HAP-1 (cell line): ENCODE measurements at regions not wholly inside any gene's neighbourhood (a gene's known extent, or its start where the extent isn't known, plus 50 kb on each side); places are given as distances from the start of the nearest gene placed in this dataset.

Source experiments
- DNase-seq, 2 experiments: peaks; one replicate each; pipeline ENCODE4 v3.0.0-alpha.2; 2016 to 2020; ENCODE audit warnings: low spot score in 2 of 2
- H3K27me3 ChIP-seq: fragments of 250-450 bp; sonication (Bioruptor Pico); 2 replicates; pipeline ENCODE4 v1.5.1; 2020; ENCODE audit warnings: low read depth, mild to moderate bottlenecking, moderate library complexity
- H3K36me3 ChIP-seq: fragments of 250-450 bp; sonication (Bioruptor Pico); replicated peaks from 2 replicates; pipeline ENCODE4 v1.5.1; 2020; ENCODE audit warnings: mild to moderate bottlenecking
- H3K4me1 ChIP-seq: fragments of 250-450 bp; sonication (Bioruptor Pico); 2 replicates; pipeline ENCODE4 v1.5.1; 2020; ENCODE audit warnings: mild to moderate bottlenecking
- H3K4me3 ChIP-seq: fragments of 250-450 bp; sonication (Bioruptor Pico); 2 replicates; pipeline ENCODE4 v1.5.1; 2020; ENCODE audit warnings: mild to moderate bottlenecking, moderate library complexity
- H3K9me3 ChIP-seq: fragments of 250-450 bp; sonication (Bioruptor Pico); 2 replicates; pipeline ENCODE4 v1.5.1; 2020; ENCODE audit warnings: mild to moderate bottlenecking, moderate library complexity
- in situ Hi-C: fragments of 300-500 bp; cut with MboI; formaldehyde crosslinking; loops from 3 replicates; pipeline ENCODE4 v1.14.3; 2020; ENCODE audit warnings: low sequenced_read_pairs, inconsistent platforms, mixed read lengths

- Histone ChIP-seq H3K9me3 (no peaks in the 10 kb centered on the region), H3K4me1 (no peaks in the 10 kb centered on the region), H3K36me3 (no peaks in the 10 kb centered on the region), H3K27me3 (no peaks in the 10 kb centered on the region), H3K4me3 (no peak overlapping the region)
- in situ Hi-C loops, result no loop called here
- DNase-seq, result no peak
Observed at GRCh38 chr1:172903581-172904220, 147.0 kb downstream of the TNFSF18 start.

- Histone ChIP-seq H3K27me3 (no peaks in the 10 kb centered on the region), H3K4me3 (no peak overlapping the region), H3K36me3 (no peaks in the 10 kb centered on the region), H3K4me1 (no peaks in the 10 kb centered on the region), H3K9me3 (no peaks in the 10 kb centered on the region)
- in situ Hi-C loops, result no loop called here
- DNase-seq, result no peak
Observed at GRCh38 chr1:172905452-172905851, 145.3 kb downstream of the TNFSF18 start.

- H3K4me1 ChIP-seq, result no peaks in the 10 kb centered on the region
- H3K27me3 ChIP-seq, result no peaks in the 10 kb centered on the region
- no peaks in the 10 kb centered on the region for H3K9me3 ChIP-seq
- DNase-seq, result no peak
- in situ Hi-C loops, result no loop called here
- no peak overlapping the region for H3K4me3 ChIP-seq
- no peaks in the 10 kb centered on the region for H3K36me3 ChIP-seq
Observed at GRCh38 chr1:172906778-172907592, 143.8 kb downstream of the TNFSF18 start.

- Histone ChIP-seq H3K9me3 (no peaks in the 10 kb centered on the region), H3K4me1 (no peaks in the 10 kb centered on the region), H3K36me3 (no peaks in the 10 kb centered on the region), H3K4me3 (no peak overlapping the region), H3K27me3 (no peaks in the 10 kb centered on the region)
- DNase-seq, result no peak
- in situ Hi-C loops, result no loop called here
Observed at GRCh38 chr1:172907834-172908326, 142.9 kb downstream of the TNFSF18 start.

- in situ Hi-C loops, result no loop called here
- Histone ChIP-seq H3K9me3 (no peaks in the 10 kb centered on the region), H3K27me3 (no peaks in the 10 kb centered on the region), H3K4me1 (no peaks in the 10 kb centered on the region), H3K36me3 (no peaks in the 10 kb centered on the region), H3K4me3 (no peak overlapping the region)
- no peak for DNase-seq
Observed at GRCh38 chr1:172909606-172910326, 141.0 kb downstream of the TNFSF18 start.

GRCh38 chr1:172912765-172913260 is 137.9 kb downstream of the TNFSF18 start:
- H3K4me1 ChIP-seq, result no peaks in the 10 kb centered on the region

GRCh38 chr1:172914501-172915144 is 136.1 kb downstream of the TNFSF18 start:
- H3K36me3 ChIP-seq, result no peaks in the 10 kb centered on the region
- no peak overlapping the region for H3K4me3 ChIP-seq
- no peaks in the 10 kb centered on the region for H3K4me1 ChIP-seq
- no peaks in the 10 kb centered on the region for H3K27me3 ChIP-seq
- no peaks in the 10 kb centered on the region for H3K9me3 ChIP-seq
- DNase-seq, result no peak
- in situ Hi-C loops, result no loop called here

More at GRCh38 chr1:172912765-172913260, 137.9 kb downstream of the TNFSF18 start:
- no peak for DNase-seq
- Histone ChIP-seq H3K9me3 (no peaks in the 10 kb centered on the region), H3K27me3 (no peaks in the 10 kb centered on the region), H3K36me3 (no peaks in the 10 kb centered on the region), H3K4me3 (no peak overlapping the region)
- in situ Hi-C loops, result no loop called here

GRCh38 chr1:172915271-172915670 is 135.5 kb downstream of the TNFSF18 start:
- in situ Hi-C loops, result no loop called here
- no peaks in the 10 kb centered on the region for H3K36me3 ChIP-seq
- no peak overlapping the region for H3K4me3 ChIP-seq
- H3K9me3 ChIP-seq, result no peaks in the 10 kb centered on the region
- no peak for DNase-seq
- no peaks in the 10 kb centered on the region for H3K4me1 ChIP-seq
- no peaks in the 10 kb centered on the region for H3K27me3 ChIP-seq

- DNase-seq, result no peak
- Histone ChIP-seq H3K4me3 (no peak overlapping the region), H3K4me1 (no peaks in the 10 kb centered on the region), H3K36me3 (no peaks in the 10 kb centered on the region), H3K27me3 (no peaks in the 10 kb centered on the region), H3K9me3 (no peaks in the 10 kb centered on the region)
- in situ Hi-C loops, result no loop called here
Observed at GRCh38 chr1:172916116-172916515, 134.6 kb downstream of the TNFSF18 start.

GRCh38 chr1:172917972-172918371 is 132.8 kb downstream of the TNFSF18 start:
- no peak for DNase-seq
- H3K4me3 ChIP-seq, result no peak overlapping the region
- no peaks in the 10 kb centered on the region for H3K4me1 ChIP-seq
- no peaks in the 10 kb centered on the region for H3K9me3 ChIP-seq
- in situ Hi-C loops, result no loop called here
- H3K27me3 ChIP-seq, result no peaks in the 10 kb centered on the region
- H3K36me3 ChIP-seq, result no peaks in the 10 kb centered on the region

- no peak overlapping the region for H3K4me3 ChIP-seq
- H3K9me3 ChIP-seq, result no peaks in the 10 kb centered on the region
- DNase-seq, result no peak
- in situ Hi-C loops, result no loop called here
- no peaks in the 10 kb centered on the region for H3K36me3 ChIP-seq
- no peaks in the 10 kb centered on the region for H3K27me3 ChIP-seq
- H3K4me1 ChIP-seq, result no peaks in the 10 kb centered on the region
Observed at GRCh38 chr1:172918478-172918877, 132.3 kb downstream of the TNFSF18 start.

GRCh38 chr1:172926070-172926469 is 124.7 kb downstream of the TNFSF18 start:
- Histone ChIP-seq H3K9me3 (no peaks in the 10 kb centered on the region), H3K36me3 (no peaks in the 10 kb centered on the region), H3K4me3 (no peak overlapping the region), H3K4me1 (no peaks in the 10 kb centered on the region), H3K27me3 (no peaks in the 10 kb centered on the region)
- DNase-seq, result no peak
- in situ Hi-C loops, result no loop called here

- Histone ChIP-seq H3K4me1 (no peaks in the 10 kb centered on the region), H3K4me3 (no peak overlapping the region), H3K9me3 (no peaks in the 10 kb centered on the region), H3K27me3 (no peaks in the 10 kb centered on the region), H3K36me3 (no peaks in the 10 kb centered on the region)
- in situ Hi-C loops, result no loop called here
- no peak for DNase-seq
Observed at GRCh38 chr1:172928412-172928811, 122.3 kb downstream of the TNFSF18 start.
